ENCODE measurements at regions not wholly inside any gene's neighbourhood (a gene's known extent, or its start where the extent isn't known, plus 50 kb on each side); places are given as distances from the start of the nearest gene placed in this dataset.

DNA sequence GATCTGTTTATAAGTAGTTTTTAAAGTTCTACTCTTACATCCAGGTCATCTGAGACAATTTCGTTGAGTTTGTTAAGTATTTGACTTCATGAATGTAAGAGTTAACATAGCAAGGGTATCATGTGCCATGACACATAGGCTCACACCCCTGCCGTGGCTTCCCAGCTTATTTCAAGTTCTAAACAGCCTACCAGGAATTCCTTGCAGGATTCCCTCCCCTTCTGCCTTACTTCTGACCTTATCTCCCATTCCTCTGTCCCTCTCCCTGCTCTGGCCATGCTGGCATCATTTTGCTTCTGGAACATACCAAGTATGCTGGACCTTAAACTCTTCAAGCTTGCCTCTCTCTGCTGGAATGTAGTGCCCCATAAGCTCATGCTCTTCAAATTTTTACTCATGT, 369.9 kb upstream of the PCDH7 start:
- no peak for FAIRE-seq

DNA sequence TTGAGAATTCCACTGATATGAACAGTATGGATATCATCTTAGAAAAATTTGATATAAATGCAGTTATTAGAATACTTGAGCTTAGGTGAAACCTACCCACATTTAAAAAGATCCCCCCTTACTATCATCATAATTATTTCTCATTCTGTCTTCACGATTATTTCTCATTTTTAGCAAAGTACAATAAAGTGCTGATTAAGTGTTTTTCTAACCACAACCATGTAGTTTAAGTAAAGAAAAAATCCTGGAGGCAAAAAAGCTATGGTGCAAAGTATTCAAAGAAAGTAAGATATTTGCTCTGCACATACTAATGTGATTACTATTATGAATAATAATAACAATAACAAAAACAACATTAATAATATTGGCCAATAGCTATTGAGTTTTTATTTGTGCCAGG, 365.6 kb upstream of the PCDH7 start:
- no peak for FAIRE-seq

DNA sequence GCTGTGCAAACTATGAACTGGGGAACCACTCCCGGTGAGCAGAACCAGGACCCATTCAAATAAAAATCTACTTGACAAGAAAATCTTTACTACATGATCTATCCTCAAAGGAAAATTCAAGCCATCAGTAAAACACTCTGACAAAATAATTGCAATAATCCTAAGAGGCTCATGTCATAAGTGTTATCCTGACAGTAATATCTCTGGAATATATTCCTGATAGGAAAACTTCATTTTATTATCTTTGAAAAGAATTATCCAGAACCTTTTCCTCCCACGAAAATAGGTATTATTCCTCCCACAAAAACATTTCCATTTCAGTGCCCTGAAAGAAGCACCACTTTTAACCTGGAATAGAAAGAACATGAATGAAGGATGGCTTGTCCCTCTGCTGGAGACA, 357.7 kb upstream of the PCDH7 start:
- no peak for FAIRE-seq

- FAIRE-seq, result no peak
Observed at GRCh38 chr4:30370105-30370504, 350.1 kb upstream of the PCDH7 start.

DNA sequence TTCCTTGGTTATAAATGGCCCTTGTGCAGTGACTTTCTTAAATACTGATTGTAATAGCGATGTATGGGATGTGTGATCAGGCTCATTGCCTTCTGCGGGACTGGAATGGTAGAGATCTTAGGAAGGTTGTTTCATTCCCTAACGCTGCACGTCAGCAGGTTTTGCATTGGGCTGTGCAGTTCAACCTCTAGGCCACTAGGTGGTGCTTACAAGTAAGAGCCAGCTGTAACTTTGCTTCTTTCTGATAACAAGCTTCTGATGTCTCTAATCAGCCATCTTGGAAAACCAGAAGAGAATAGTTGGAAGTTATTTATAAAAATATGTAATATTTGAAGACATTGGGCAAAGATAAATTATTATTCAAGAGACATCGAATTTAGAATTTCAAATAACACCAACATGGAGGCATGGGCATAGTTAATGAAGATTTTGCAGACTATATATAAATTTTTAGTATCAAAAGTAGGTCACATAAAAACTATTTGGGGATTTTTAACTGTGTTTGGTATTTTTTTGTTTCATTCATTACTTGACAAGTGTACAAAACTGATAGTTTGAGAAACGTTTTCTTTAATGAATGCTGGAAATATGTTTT, 339.7 kb upstream of the PCDH7 start:
- no peak for FAIRE-seq

- FAIRE-seq, result no peak
Observed at GRCh38 chr4:30385650-30386049, 334.5 kb upstream of the PCDH7 start.

GRCh38 chr4:30386266-30386895, 333.8 kb upstream of the PCDH7 start:
- FAIRE-seq, result no peak

DNA sequence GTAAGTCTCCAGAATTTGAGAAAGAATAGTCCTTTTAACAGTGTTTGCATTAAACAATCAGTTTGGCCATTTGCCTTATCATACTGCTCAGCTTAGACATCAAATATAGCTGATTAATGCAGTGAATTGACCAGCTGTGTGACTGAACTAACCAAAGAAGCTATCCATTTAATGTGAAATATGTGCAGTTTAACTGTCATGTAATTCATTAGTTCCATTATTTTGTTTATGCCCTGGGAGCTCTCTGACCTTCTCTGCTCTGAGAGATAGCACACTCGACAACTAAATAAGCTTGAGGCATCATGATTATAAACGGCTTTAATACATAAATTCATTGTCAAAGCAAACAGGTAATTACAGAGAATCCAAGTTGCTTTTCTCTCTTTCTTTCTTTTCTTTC, 324.3 kb upstream of the PCDH7 start:
- no peak for FAIRE-seq

GRCh38 chr4:30396772-30397475, 323.2 kb upstream of the PCDH7 start:
- FAIRE-seq, result no peak

DNA sequence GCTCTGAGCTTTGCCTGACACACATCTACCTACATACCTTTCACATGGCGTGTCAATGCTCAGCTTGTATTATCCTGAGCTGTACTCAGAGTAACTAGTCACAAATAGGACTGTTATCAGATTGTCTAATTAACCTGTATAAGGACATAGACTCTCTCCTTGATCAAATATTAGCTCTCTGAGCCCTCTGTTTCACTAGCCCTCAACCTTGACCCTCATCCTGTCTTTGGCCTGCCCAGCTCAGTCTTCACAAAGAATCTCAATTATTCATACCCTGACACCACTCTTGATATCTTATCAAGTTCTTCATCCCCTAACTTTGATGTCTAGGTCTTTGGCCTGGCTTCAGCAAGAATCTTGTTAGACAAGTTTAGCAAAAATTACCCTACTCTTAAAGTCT, 320.7 kb upstream of the PCDH7 start:
- FAIRE-seq, result no peak

DNA sequence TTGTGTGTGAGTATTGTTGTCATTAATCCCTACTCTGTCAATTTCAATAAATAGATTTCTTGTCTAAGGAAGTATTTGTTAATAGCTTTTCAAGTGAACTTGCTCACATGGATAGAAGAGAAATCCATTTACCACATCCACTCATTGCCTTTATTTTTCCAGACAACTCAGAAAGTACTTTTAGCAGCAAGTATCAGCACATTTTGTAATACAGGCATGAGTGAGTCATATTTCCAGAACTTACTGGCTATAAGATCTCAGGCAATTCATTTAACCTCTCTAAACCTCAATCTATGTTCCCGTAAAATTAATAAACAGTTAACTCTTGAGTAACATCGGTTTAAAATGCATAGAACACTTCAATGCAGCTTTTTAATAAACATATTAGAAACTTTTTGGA, 317.9 kb upstream of the PCDH7 start:
- no peak for FAIRE-seq

GRCh38 chr4:30413915-30414314, 306.3 kb upstream of the PCDH7 start:
- no peak for FAIRE-seq

DNA sequence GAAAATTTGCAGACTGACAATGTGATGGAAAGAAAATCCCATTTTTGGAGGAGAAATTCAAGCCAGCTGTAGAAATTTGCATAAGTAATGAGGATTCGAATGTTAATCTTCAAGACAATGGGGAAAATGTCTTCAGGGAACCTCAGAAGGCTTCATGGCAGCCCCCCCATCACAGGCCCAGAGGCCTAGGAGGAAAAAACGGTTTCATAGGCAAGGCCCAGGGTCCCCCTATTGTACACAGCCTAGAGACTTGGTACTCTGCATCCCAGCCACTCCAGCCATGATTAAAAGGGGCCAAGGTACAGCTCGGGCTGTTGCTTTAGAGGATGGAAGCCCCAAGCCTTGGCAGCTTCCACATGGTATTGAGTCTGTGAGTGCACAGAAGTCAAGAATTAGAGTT, 303.6 kb upstream of the PCDH7 start:
- no peak for FAIRE-seq

DNA sequence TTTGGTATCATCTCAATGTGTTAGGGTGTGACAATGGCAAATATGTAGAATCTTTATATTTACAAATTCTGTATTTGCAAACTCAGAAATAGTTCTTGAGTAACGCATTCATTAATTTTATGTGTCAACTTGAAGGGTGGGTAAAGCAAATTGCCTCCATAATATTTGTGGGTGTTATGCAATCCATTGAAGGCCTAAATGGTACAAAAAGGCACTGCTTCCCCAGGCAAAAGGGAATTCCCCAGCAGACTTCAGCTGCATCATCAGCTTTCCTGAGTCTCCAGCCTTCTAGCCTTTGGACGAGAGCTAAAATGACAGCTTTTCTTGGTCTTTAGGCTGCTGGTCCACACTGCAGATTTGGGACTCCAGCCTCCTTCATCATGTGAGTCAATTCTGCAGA, 292.2 kb upstream of the PCDH7 start:
- FAIRE-seq, result no peak

- no peak for FAIRE-seq
Observed at GRCh38 chr4:30429813-30430761, 290.1 kb upstream of the PCDH7 start.

GRCh38 chr4:30434656-30435055, 285.5 kb upstream of the PCDH7 start:
- FAIRE-seq, result no peak

GRCh38 chr4:30436394-30436793, 283.8 kb upstream of the PCDH7 start:
- FAIRE-seq, result no peak

DNA sequence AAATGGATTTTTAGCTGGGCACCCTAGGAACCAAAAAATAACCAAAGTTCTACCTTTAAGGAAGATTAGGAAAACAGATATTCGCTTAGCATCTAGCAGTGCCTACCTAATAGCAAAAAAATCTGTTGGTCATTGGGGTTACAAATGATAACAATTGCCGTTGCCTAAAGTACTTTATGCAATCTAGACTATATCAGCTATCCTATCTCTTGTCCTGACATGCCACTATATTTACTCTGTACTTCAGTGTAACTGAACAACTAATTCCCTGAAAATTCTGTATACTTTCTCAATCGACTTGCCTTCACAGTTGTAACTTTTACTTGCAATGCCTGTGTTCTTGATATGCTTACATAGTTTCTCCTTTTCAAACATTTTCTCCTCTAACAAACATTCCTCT, 282.9 kb upstream of the PCDH7 start:
- no peak for FAIRE-seq

- no peak for FAIRE-seq
Observed at GRCh38 chr4:30443289-30443688, 276.9 kb upstream of the PCDH7 start.

GRCh38 chr4:30450474-30450873, 269.7 kb upstream of the PCDH7 start:
- FAIRE-seq, result peak; percentile 96

- no peak for FAIRE-seq
Observed at GRCh38 chr4:30454504-30454903, 265.7 kb upstream of the PCDH7 start.

DNA sequence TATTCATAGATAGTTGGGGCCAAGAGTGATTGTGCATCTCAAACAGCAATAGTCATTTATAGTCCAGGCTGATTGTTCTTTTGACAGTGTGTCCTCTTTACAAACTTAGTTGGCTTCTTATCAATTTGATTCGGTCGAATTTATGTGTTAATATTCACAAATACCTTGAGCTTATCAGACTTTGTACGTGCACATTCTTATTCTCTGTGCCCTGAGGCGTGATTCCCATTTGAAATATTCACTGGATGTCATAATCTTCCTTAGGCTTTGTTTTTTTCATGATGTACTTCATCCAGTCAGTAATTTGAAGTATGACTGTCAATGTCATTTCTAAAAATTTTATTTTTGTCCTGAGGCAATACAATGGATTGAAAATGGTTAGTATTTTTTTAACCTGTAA, 263.5 kb upstream of the PCDH7 start:
- FAIRE-seq, result no peak

- FAIRE-seq, result no peak
Observed at GRCh38 chr4:30460818-30461217, 259.4 kb upstream of the PCDH7 start.

Measured in endometrium (tissue), 2 donors.